Liver (tissue), 8 donors: ENCODE measurements at regions not wholly inside any gene's neighbourhood (a gene's known extent, or its start where the extent isn't known, plus 50 kb on each side); places are given as distances from the start of the nearest gene placed in this dataset.

Source experiments
- DNase-seq: peaks from one replicate; pipeline ENCODE4 v3.0.0-alpha.2; 2017; ENCODE audit warnings: low spot score
- H3K27ac ChIP-seq, 2 donors: one replicate each; pipeline ENCODE4 v1.7.0; 2013; ENCODE audit warnings: inconsistent platforms in 2 of 2, low read length in 2 of 2, control low read depth in 1 of 2, low read depth in 1 of 2, mild to moderate bottlenecking in 1 of 2
- H3K27me3 ChIP-seq, 4 donors: one replicate each; pipeline versions ENCODE4 v1.6.1 to v1.7.0; 2013; ENCODE audit warnings: low read length in 3 of 4, inconsistent platforms in 1 of 4, mild to moderate bottlenecking in 1 of 4, moderate library complexity in 1 of 4; ENCODE audit not compliant: control insufficient read depth in 4 of 4, insufficient read depth in 4 of 4
- H3K36me3 ChIP-seq, 4 donors: one replicate each; pipeline versions ENCODE4 v1.6.1 to v1.7.0; 2013; ENCODE audit warnings: low read length in 3 of 4, mild to moderate bottlenecking in 3 of 4, low read depth in 1 of 4, moderate library complexity in 1 of 4; ENCODE audit not compliant: control insufficient read depth in 4 of 4, insufficient read depth in 3 of 4
- H3K4me1 ChIP-seq, 4 donors: one replicate each; pipeline versions ENCODE4 v1.6.1 to v1.7.0; 2013; ENCODE audit warnings: low read length in 3 of 4, mild to moderate bottlenecking in 3 of 4, moderate library complexity in 1 of 4; ENCODE audit not compliant: control insufficient read depth in 4 of 4, insufficient read depth in 4 of 4
- H3K4me3 ChIP-seq, 3 donors: one replicate each; pipeline versions ENCODE4 v1.6.1 to v1.7.0; 2013; ENCODE audit warnings: low read length in 3 of 3, control low read depth in 1 of 3, low read depth in 1 of 3, mild to moderate bottlenecking in 1 of 3
- H3K9ac ChIP-seq, 2 donors: one replicate each; pipeline ENCODE4 v1.7.0; 2013; ENCODE audit warnings: low read length in 2 of 2, mild to moderate bottlenecking in 2 of 2, moderate library complexity in 2 of 2, control low read depth in 1 of 2, low read depth in 1 of 2
- H3K9me3 ChIP-seq, 4 donors: one replicate each; pipeline versions ENCODE4 v1.6.1 to v1.7.0; 2013; ENCODE audit warnings: low read length in 3 of 4; ENCODE audit not compliant: control insufficient read depth in 4 of 4
- EGR1 ChIP-seq, 2 donors: IDR thresholded peaks; 2 replicates each; pipeline ENCODE4 v1.6.1; 2016 to 2018; ENCODE audit warnings: antibody characterized with exemption in 2 of 2, low read depth in 2 of 2
- FOXA1 ChIP-seq: IDR thresholded peaks from 2 replicates; pipeline ENCODE4 v1.6.1; 2016; ENCODE audit warnings: antibody characterized with exemption
- FOXA2 ChIP-seq: IDR thresholded peaks from 2 replicates; pipeline ENCODE4 v1.6.1; 2016; ENCODE audit warnings: antibody characterized with exemption
- HNF4A ChIP-seq, 2 donors: conservative IDR thresholded peaks; 2 replicates each; pipeline ENCODE4 v1.6.1; 2016; ENCODE audit warnings: antibody characterized with exemption in 2 of 2, mild to moderate bottlenecking in 2 of 2
- HNF4G ChIP-seq: IDR thresholded peaks from 2 replicates; pipeline ENCODE4 v1.6.1; 2016; ENCODE audit warnings: antibody characterized with exemption
- JUND ChIP-seq, 2 donors: IDR thresholded peaks; 2 replicates each; pipeline ENCODE4 v1.6.1; 2016; ENCODE audit warnings: antibody characterized with exemption in 2 of 2
- NR2F2 ChIP-seq: IDR thresholded peaks from 2 replicates; pipeline ENCODE4 v1.6.1; 2016; ENCODE audit warnings: antibody characterized with exemption
- RAD21 ChIP-seq, 2 donors: IDR thresholded peaks; 2 replicates each; pipeline ENCODE4 v1.6.1; 2016; ENCODE audit warnings: antibody characterized with exemption in 2 of 2, mild to moderate bottlenecking in 2 of 2
- RXRA ChIP-seq, 2 donors: IDR thresholded peaks; 2 replicates each; pipeline ENCODE4 v1.6.1; 2017 to 2018; ENCODE audit warnings: antibody characterized with exemption in 2 of 2, mild to moderate bottlenecking in 1 of 2
- SP1 ChIP-seq: IDR thresholded peaks from 2 replicates; pipeline ENCODE4 v1.6.1; 2018; ENCODE audit warnings: antibody characterized with exemption, mild to moderate bottlenecking
- TAF1 ChIP-seq: conservative IDR thresholded peaks from 2 replicates; pipeline ENCODE4 v1.6.1; 2016; ENCODE audit warnings: antibody characterized with exemption, mild to moderate bottlenecking
- YY1 ChIP-seq: IDR thresholded peaks from 2 replicates; pipeline ENCODE4 v1.6.1; 2016; ENCODE audit warnings: antibody characterized with exemption, mild to moderate bottlenecking
- WGBS: extraction: QIAGEN DNeasy Blood & Tissue Kit; methylation state at CpG from one replicate; pipeline ENCODE4 v1.1.7; 2013; 5-methylcytosine and 5-hydroxymethylcytosine counted together
- TF ChIP-seq, protein P1 (sequence below): IDR thresholded peaks from 2 replicates; pipeline ENCODE4 v1.6.1; 2016; ENCODE audit warnings: antibody characterized with exemption
- TF ChIP-seq, protein P2 (sequence below): fragments of 150-350 bp; IDR thresholded peaks from 2 replicates; pipeline ENCODE4 v1.5.1; 2017; ENCODE audit warnings: improper control_type of control experiment, low read depth, low read length; ENCODE audit not compliant: missing input control
- TF ChIP-seq, protein P3 (sequence below): IDR thresholded peaks from 2 replicates; pipeline ENCODE4 v1.6.1; 2016; ENCODE audit warnings: antibody characterized with exemption
- TF ChIP-seq, protein P4 (sequence below): IDR thresholded peaks from 2 replicates; pipeline ENCODE4 v1.6.1; 2016; ENCODE audit warnings: antibody characterized with exemption, mild to moderate bottlenecking
- TF ChIP-seq, protein P5 (sequence below): IDR thresholded peaks from 2 replicates; pipeline ENCODE4 v1.6.1; 2016; ENCODE audit warnings: antibody characterized with exemption
- donor health status: healthy.
- donor health status: healthy.
- donor health status: healthy.
- donor health status: healthy.
- donor health status: healthy.

DNA sequence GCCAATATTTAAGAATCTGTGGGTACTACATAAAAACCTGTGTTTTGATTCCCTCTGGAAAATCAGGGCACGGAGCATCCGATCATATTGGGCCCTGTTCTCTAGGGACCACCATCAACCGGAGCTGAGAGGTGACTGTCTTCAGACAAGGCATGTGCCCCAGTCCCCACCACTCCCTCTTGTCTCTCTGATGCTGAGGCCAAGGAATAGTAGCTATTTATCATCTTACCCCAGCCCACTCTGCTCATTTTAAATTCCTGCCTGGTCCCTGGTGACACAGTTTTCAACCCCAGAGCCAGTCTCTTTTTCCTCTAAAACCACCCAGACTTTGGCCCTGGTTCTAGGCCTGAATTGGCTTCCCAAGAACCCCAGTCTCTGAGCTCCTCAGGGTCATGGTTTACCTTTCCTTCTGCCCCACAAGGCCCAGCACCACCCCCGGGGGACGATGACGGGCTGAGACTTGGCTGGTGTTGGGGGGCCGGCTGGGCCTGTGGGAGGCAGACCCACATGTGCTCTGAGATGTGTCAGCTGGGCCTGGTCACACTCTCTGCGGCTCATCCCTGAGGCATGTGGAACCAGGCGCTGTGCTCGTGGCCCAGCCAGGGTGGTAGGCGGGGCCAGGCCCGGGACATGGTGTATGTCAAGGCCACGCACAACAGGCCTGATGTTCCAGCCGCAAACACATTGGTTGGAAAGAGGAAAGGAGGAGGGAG lies 114.4 kb downstream of the CEBPB start:
- DNase-seq: no peak
- H3K36me3 ChIP-seq: no peaks in the 10 kb centered on the region
- peak overlapping the region; percentile 98 to 99 for H3K27ac ChIP-seq
- H3K4me1 ChIP-seq: peaks cover 15 to 51% (median 37%) of the 10 kb centered on the region in 4 donors
- H3K9me3 ChIP-seq: no peaks in the 10 kb centered on the region
- no peaks in the 10 kb centered on the region for H3K27me3 ChIP-seq
- H3K4me3 ChIP-seq: peak overlapping the region in 2 of 3 donors; percentile 14 to 21
- 37% methylated on average over 14 of the region's 14 CpGs for WGBS
- peak overlapping the region; percentile 82 to 90 for H3K9ac ChIP-seq
- TF ChIP-seq TAF1 (no peak), FOXA1 (peak; percentile 59), JUND (IDR thresholded peaks at IDR 0.05) (peak in 1 of 2 donors; percentile 24), FOXA2 (no peak), RXRA (IDR thresholded peaks at IDR 0.05) (peak in 1 of 2 donors; percentile 57), EGR1 (IDR thresholded peaks at IDR 0.05; ENCODE audit: low read depth in 2 of 2) (no peak), SP1 (peak; percentile 66), YY1 (no peak)
- TF ChIP-seq, protein P1, sequence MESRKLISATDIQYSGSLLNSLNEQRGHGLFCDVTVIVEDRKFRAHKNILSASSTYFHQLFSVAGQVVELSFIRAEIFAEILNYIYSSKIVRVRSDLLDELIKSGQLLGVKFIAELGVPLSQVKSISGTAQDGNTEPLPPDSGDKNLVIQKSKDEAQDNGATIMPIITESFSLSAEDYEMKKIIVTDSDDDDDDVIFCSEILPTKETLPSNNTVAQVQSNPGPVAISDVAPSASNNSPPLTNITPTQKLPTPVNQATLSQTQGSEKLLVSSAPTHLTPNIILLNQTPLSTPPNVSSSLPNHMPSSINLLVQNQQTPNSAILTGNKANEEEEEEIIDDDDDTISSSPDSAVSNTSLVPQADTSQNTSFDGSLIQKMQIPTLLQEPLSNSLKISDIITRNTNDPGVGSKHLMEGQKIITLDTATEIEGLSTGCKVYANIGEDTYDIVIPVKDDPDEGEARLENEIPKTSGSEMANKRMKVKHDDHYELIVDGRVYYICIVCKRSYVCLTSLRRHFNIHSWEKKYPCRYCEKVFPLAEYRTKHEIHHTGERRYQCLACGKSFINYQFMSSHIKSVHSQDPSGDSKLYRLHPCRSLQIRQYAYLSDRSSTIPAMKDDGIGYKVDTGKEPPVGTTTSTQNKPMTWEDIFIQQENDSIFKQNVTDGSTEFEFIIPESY: no peak
- TF ChIP-seq, protein P2, sequence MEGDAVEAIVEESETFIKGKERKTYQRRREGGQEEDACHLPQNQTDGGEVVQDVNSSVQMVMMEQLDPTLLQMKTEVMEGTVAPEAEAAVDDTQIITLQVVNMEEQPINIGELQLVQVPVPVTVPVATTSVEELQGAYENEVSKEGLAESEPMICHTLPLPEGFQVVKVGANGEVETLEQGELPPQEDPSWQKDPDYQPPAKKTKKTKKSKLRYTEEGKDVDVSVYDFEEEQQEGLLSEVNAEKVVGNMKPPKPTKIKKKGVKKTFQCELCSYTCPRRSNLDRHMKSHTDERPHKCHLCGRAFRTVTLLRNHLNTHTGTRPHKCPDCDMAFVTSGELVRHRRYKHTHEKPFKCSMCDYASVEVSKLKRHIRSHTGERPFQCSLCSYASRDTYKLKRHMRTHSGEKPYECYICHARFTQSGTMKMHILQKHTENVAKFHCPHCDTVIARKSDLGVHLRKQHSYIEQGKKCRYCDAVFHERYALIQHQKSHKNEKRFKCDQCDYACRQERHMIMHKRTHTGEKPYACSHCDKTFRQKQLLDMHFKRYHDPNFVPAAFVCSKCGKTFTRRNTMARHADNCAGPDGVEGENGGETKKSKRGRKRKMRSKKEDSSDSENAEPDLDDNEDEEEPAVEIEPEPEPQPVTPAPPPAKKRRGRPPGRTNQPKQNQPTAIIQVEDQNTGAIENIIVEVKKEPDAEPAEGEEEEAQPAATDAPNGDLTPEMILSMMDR: no peak
- TF ChIP-seq, protein P3, sequence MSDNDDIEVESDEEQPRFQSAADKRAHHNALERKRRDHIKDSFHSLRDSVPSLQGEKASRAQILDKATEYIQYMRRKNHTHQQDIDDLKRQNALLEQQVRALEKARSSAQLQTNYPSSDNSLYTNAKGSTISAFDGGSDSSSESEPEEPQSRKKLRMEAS: peak; percentile 84
- TF ChIP-seq, protein P4, sequence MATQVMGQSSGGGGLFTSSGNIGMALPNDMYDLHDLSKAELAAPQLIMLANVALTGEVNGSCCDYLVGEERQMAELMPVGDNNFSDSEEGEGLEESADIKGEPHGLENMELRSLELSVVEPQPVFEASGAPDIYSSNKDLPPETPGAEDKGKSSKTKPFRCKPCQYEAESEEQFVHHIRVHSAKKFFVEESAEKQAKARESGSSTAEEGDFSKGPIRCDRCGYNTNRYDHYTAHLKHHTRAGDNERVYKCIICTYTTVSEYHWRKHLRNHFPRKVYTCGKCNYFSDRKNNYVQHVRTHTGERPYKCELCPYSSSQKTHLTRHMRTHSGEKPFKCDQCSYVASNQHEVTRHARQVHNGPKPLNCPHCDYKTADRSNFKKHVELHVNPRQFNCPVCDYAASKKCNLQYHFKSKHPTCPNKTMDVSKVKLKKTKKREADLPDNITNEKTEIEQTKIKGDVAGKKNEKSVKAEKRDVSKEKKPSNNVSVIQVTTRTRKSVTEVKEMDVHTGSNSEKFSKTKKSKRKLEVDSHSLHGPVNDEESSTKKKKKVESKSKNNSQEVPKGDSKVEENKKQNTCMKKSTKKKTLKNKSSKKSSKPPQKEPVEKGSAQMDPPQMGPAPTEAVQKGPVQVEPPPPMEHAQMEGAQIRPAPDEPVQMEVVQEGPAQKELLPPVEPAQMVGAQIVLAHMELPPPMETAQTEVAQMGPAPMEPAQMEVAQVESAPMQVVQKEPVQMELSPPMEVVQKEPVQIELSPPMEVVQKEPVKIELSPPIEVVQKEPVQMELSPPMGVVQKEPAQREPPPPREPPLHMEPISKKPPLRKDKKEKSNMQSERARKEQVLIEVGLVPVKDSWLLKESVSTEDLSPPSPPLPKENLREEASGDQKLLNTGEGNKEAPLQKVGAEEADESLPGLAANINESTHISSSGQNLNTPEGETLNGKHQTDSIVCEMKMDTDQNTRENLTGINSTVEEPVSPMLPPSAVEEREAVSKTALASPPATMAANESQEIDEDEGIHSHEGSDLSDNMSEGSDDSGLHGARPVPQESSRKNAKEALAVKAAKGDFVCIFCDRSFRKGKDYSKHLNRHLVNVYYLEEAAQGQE: no peak

DNA sequence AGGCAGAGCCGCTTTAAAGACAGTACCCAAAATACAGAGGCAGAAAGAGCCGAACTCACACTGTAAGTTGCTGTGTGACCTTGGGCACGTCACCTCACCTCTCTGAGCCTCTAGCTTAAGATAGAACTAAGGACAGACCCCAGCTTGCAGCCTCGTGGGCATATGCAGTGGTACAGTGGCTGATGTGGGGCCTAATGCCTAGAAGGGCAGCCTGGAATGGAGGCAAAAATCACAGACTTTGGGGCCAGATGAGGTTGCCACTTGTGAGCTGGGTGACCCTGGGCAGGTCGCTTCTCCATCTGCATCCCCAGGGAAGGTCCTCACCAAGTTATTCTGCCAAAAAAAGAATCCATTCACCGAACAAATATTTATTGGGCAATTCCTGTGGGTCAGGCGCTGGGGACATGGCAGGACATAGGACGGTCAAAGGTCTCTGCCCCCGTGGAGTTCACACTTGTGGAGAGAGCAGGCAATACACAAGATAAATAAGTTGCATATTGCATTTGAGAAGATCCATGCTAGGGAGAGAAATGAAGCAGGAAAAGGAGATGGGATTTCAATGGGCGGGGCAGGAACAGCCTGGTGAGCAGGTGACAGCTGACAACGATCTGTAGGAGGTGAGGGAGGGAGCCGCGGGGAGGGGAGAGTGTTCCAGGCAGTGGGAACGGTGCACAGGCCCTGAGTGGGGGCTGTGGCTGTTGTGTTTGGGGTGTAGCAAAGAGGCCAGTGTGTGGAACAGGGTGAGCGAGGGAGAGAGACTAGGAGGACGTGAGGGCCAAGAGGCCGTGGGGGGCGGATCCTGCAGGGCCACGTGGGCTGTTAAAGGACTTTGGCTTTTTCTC lies 115.2 kb downstream of the CEBPB start:
- H3K9ac ChIP-seq: peak overlapping the region; percentile 70 to 93
- H3K27me3 ChIP-seq: no peaks in the 10 kb centered on the region
- peak overlapping the region; percentile 98 to 99 for H3K27ac ChIP-seq
- WGBS: 22% methylated on average over 19 of the region's 19 CpGs
- H3K9me3 ChIP-seq: no peaks in the 10 kb centered on the region
- H3K36me3 ChIP-seq: no peaks in the 10 kb centered on the region
- peak; percentile 54 for DNase-seq
- peak overlapping the region in 1 of 3 donors; percentile 14 for H3K4me3 ChIP-seq
- H3K4me1 ChIP-seq: peaks cover 15 to 52% (median 37%) of the 10 kb centered on the region in 4 donors
- TF ChIP-seq FOXA1 (peak; percentile 86), HNF4G (peak; percentile 91), FOXA2 (peak; percentile 56), SP1 (peak; percentile 94), YY1 (no peak), RAD21 (IDR thresholded peaks at IDR 0.05) (peak; percentile 61 to 71), HNF4A (conservative IDR thresholded peaks at IDR 0.05) (peak; percentile 90 to 95), EGR1 (IDR thresholded peaks at IDR 0.05; ENCODE audit: low read depth in 2 of 2) (peak; percentile 54 to 83), TAF1 (peak; percentile 64), JUND (IDR thresholded peaks at IDR 0.05) (peak; percentile 72 to 86), NR2F2 (peak; percentile 100), RXRA (IDR thresholded peaks at IDR 0.05) (peak; percentile 97 to 99)
- TF ChIP-seq, protein P5, sequence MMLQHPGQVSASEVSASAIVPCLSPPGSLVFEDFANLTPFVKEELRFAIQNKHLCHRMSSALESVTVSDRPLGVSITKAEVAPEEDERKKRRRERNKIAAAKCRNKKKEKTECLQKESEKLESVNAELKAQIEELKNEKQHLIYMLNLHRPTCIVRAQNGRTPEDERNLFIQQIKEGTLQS: peak; percentile 84
- TF ChIP-seq, protein P1: peak; percentile 84
- TF ChIP-seq, protein P3: peak; percentile 98
